Ascending aorta (tissue), 2 donors: ENCODE measurements at regions not wholly inside any gene's neighbourhood (a gene's known extent, or its start where the extent isn't known, plus 50 kb on each side); places are given as distances from the start of the nearest gene placed in this dataset.

ENCODE experiments used
- DNase-seq, 2 donors: peaks; one replicate each; pipeline ENCODE4 v3.0.0-alpha.2; 2019; ENCODE audit warnings: low spot score in 2 of 2
- H3K27ac ChIP-seq, 2 donors: fragments of 200-600 bp; sonication (generic); one replicate each; pipeline ENCODE4 v1.5.1; 2016 to 2017; ENCODE audit warnings: mild to moderate bottlenecking in 1 of 2
- H3K27me3 ChIP-seq: fragments of 200-600 bp; sonication (generic); one replicate; pipeline ENCODE4 v1.5.1; 2017
- H3K36me3 ChIP-seq, 2 donors: fragments of 200-600 bp; sonication (generic); one replicate each; pipeline ENCODE4 v1.5.1; 2016
- H3K4me1 ChIP-seq, 2 donors: fragments of 200-600 bp; sonication (generic); one replicate each; pipeline ENCODE4 v1.5.1; 2016 to 2017; ENCODE audit warnings: mild to moderate bottlenecking in 1 of 2
- H3K4me3 ChIP-seq, 2 donors: fragments of 200-600 bp; sonication (generic); one replicate each; pipeline ENCODE4 v1.5.1; 2016 to 2017; ENCODE audit warnings: mild to moderate bottlenecking in 1 of 2
- H3K9me3 ChIP-seq, 2 donors: fragments of 200-600 bp; sonication (generic); one replicate each; pipeline ENCODE4 v1.5.1; 2016
- intact Hi-C: fragments of 100-400 bp; cut with DNase I; formaldehyde crosslinking; loops from one replicate; pipeline ENCODE4 v1.15.1; 2023
- TF ChIP-seq, protein P1 (sequence below), 3 experiments: fragments of 200-600 bp in 2 of 3; fragments of 450-650 bp in 1 of 3; sonication (generic) in 2 of 3; IDR thresholded peaks; one replicate each; pipeline ENCODE4 v1.5.1; 2016 to 2019; ENCODE audit warnings: antibody characterized with exemption in 3 of 3, mild to moderate bottlenecking in 1 of 3, moderate library complexity in 1 of 3

DNA sequence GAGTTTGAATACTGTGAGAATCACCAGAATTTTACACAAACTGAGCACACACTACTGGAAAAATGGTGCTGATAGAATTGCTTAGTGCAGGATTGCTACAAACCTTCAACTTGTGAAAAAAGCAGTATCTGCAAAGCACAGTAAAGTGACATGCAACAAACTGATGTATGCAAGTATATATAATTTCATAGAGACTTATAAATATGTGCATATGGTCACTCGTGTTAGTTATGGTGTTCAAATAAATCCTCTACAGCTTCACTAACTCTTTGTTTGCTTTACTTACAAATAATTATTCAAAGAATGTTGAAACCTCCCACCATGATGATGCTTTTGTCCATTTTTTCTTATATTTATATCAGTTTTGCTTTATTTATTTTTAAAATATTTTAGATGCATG lies 1130.9 kb upstream of the CELF2 start:
- DNase-seq = no peak
- H3K27me3 ChIP-seq = no peaks in the 10 kb centered on the region
- no peaks in the 10 kb centered on the region for H3K9me3 ChIP-seq
- no peak overlapping the region for H3K4me3 ChIP-seq
- TF ChIP-seq, protein P1, sequence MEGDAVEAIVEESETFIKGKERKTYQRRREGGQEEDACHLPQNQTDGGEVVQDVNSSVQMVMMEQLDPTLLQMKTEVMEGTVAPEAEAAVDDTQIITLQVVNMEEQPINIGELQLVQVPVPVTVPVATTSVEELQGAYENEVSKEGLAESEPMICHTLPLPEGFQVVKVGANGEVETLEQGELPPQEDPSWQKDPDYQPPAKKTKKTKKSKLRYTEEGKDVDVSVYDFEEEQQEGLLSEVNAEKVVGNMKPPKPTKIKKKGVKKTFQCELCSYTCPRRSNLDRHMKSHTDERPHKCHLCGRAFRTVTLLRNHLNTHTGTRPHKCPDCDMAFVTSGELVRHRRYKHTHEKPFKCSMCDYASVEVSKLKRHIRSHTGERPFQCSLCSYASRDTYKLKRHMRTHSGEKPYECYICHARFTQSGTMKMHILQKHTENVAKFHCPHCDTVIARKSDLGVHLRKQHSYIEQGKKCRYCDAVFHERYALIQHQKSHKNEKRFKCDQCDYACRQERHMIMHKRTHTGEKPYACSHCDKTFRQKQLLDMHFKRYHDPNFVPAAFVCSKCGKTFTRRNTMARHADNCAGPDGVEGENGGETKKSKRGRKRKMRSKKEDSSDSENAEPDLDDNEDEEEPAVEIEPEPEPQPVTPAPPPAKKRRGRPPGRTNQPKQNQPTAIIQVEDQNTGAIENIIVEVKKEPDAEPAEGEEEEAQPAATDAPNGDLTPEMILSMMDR (IDR thresholded peaks at IDR 0.05) = no peak
- H3K27ac ChIP-seq = no peak overlapping the region
- intact Hi-C loops = no loop called here
- H3K36me3 ChIP-seq = no peaks in the 10 kb centered on the region
- H3K4me1 ChIP-seq = no peaks in the 10 kb centered on the region

- no peak for DNase-seq
- Histone ChIP-seq H3K27ac (no peak overlapping the region), H3K4me1 (no peaks in the 10 kb centered on the region), H3K4me3 (no peak overlapping the region), H3K27me3 (no peaks in the 10 kb centered on the region), H3K36me3 (no peaks in the 10 kb centered on the region), H3K9me3 (no peaks in the 10 kb centered on the region)
- intact Hi-C loops = no loop called here
- TF ChIP-seq, protein P1 (IDR thresholded peaks at IDR 0.05) = no peak
These were observed 1122.2 kb upstream of the CELF2 start for GRCh38 chr10:9895453-9895852.

DNA sequence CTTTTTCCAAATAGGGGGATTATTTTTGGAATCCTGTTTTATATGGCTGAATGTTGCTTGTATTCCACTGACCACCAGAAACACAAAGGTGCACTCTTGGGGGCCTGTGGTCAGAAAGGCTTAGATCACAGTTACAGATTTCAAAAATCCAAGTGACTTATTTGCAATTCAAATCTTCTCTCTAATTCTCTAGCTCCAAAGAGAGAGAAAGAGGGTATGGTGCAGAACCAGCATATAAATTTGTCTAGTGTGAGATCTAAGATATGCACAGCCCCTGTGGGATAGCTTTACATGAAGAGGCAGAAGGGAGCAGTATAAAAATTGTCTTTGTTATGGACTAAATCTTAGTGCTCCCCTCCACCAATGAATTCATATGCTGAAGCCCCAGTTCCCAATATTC lies 1121.7 kb upstream of the CELF2 start:
- H3K27ac ChIP-seq = no peak overlapping the region
- H3K4me1 ChIP-seq = no peaks in the 10 kb centered on the region
- H3K36me3 ChIP-seq = no peaks in the 10 kb centered on the region
- DNase-seq = no peak
- H3K9me3 ChIP-seq = no peaks in the 10 kb centered on the region
- TF ChIP-seq, protein P1 (IDR thresholded peaks at IDR 0.05) = no peak
- no peaks in the 10 kb centered on the region for H3K27me3 ChIP-seq
- intact Hi-C loops = no loop called here
- H3K4me3 ChIP-seq = no peak overlapping the region

- no peak for DNase-seq
- H3K27ac ChIP-seq = no peak overlapping the region
- no peaks in the 10 kb centered on the region for H3K9me3 ChIP-seq
- no peaks in the 10 kb centered on the region for H3K4me1 ChIP-seq
- no peaks in the 10 kb centered on the region for H3K36me3 ChIP-seq
- intact Hi-C loops = no loop called here
- TF ChIP-seq, protein P1 (IDR thresholded peaks at IDR 0.05) = no peak
- H3K4me3 ChIP-seq = no peak overlapping the region
- no peaks in the 10 kb centered on the region for H3K27me3 ChIP-seq
These were observed 1118.9 kb upstream of the CELF2 start for GRCh38 chr10:9898633-9899395.

DNA sequence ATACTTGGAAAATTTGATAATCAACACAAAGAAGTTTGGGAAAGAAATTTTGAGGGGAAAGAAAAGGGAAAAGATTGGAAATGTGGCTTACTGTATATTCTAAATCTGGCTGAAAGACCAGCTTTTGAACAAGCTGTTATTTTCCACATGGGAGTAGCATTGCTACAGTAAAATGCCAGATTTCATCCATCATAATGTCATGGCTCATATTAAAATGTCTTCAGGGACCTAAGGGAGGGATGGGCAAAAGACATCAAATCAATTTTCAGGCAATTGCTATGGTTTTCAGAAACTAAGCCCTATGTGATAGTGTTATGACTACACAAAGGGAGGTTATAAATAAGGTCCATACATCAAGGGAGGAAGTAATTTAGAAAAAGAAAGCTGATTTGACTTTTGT lies 1116.9 kb upstream of the CELF2 start:
- no peak overlapping the region for H3K27ac ChIP-seq
- no peaks in the 10 kb centered on the region for H3K27me3 ChIP-seq
- no peak overlapping the region for H3K4me3 ChIP-seq
- peaks cover 0 to under 1% of the 10 kb centered on the region in 2 donors for H3K9me3 ChIP-seq
- TF ChIP-seq, protein P1 (IDR thresholded peaks at IDR 0.05) = no peak
- intact Hi-C loops = no loop called here
- H3K4me1 ChIP-seq = no peaks in the 10 kb centered on the region
- H3K36me3 ChIP-seq = no peaks in the 10 kb centered on the region
- DNase-seq = no peak
